ENCODE measurements at regions not wholly inside any gene's neighbourhood (a gene's known extent, or its start where the extent isn't known, plus 50 kb on each side); places are given as distances from the start of the nearest gene placed in this dataset.

DNA sequence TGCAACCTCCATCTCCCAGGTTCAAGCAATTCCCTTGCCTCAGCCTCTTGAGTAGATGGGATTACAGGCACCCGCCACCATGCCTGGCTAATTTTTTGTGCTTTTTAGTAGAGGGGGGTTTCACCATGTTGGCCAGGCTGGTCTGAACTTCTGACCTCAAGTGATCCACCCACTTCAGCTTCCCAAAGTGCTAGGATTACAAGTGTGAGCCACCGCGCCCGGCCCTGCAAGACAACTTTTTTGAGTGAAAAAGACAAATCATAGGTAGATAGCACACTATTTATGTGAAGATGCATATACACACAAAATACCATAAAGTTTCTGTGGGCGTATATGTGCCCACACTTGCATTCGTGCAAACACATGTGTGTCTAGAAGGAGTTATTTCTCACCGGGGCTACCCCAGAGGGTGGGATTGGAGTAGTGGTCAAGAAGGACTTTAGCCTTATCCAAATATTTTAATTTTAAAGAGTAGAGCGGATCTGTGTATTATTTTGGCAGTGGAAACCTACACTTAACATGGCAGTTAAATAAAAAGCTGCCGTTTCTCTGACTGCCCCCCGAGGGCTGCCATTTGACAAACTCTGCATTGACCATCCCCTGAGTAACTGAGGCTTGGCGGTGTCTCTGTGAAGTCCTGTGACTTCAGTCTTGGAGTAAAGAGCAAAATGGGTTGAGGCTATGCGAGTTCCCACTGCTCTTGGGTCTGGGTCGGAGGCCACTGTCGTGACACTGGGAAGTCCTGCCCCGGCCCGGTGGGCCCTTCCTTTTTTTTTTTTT is 93.4 kb upstream of the PTCH1 start:
- no peak for DNase-seq

DNA sequence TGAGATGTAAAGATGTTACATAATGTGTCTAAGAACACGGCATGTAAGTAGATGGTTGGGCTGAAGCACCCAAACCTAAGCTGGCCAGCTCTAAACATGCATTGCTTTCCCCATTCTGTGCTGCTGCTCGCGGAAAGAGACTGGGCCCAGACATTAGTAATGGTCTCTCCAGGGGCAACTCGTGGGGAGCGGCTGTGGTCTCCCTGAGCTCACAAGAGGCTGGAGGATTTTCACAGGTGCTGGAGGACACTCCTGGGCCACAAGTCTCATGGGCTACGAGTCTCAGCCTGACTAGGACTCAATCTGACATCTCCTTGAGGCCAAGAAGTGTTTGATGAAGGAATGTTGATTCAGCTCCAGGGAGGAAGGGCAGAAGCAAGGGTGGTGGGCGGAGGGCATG is 92.7 kb upstream of the PTCH1 start:
- DNase-seq = no peak

DNA sequence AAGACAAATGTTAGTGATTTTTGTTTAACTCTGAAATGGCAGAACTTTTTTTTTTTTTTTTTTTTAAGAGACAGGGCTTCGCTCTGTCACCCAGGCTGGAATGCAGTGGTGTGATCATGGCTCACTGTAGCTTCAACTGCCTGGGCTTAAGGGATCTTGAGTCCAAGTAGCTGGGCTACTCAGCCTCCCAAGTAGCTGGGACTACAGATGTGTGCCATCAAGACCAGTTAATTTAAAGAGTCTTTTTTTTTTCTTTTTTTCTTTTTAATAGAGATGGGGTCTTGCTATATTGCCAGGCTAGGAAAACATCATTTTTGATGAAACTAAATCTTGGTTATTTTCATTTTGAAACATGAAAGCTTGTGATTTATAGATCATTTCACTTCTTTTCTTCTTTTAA is 91.6 kb upstream of the PTCH1 start:
- no peak for DNase-seq

DNA sequence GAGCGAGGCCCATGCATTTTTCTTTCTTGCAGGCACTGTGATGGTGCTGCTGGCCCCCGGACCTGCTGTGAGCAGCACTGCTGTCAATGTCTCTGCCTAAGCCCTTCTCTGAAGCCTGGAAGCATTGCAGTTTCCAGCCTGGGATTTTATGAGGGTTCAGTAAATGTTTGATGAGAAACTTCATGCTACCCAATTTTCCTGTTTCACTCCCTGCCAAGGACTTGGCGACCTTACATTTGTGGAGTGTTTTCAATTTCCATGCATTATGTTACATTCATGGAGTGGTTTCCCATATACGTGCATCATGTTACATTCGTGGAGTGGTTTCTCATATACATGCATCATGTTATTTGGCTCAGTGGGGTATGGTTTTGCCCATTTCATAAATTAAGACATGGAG is 90.7 kb upstream of the PTCH1 start:
- DNase-seq = no peak

DNA sequence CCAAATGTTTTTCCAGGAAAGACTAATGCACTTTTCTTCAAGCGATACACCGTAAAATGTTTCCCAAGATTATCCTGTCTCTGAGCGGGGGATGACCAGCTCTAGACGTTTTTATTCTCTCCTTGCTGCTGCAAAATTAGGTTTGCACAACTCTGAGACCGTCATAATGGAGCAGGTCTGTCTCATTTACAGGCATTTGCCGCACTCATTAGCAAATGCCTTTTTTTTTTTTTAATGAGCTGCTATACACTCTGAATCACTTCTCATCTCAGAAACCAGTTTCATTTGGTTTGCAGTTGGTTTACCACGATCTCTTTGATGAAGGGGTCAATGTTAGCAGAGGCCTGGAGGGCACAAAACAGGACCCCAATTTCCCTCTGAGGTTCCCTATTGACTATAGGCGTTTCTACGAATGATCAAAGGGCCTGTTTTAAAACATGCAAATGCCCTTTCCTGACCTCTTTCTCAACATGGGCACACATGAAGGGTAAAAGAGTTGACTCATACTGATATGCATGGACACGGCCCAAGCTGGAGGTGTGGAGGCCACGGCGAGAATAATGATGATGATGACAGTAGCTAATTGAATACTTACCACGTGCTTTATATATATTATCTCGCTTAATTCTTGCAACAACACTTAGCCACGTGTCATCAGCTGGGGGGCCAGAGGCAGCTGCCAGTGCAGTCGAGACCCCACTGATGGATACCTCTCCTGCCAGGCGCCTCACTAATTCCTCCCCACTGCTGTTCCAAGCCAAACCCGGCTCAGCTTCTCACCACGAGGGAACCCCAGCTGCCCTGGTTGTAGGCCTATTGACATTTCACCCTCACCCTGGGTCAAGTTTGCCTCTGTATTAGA is 89.9 kb upstream of the PTCH1 start:
- DNase-seq = no peak

DNA sequence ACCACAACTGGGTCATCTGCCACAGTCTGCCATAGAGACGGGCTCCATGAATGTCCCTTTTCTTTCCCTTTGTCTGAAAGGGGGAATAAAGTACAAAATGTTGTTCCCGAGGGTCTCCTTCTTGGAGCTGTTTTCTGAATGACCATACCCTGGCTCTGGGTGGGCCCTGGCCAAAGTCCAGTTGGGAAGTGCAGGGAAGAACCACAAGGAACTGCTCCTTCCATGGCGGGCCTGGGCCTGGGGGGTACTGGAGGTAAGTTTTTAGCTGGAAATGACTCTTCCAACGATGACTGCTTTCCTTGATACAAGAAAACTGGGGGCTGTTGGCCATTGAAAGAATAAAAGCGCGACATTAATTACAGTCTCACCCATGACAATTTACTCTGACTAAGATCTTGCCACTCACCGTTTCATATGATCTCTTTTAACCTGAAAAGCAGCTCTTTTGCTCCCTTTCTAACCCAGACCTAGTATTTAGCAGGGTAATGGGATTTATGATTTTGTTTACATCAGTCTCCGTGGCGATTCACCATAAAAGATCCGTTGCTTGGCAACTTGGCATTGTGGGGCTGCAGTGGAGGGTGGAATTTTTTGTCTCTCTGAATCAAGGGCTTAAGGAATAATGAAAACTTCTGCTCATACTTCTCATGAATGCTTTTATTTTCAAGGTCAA is 89.2 kb upstream of the PTCH1 start:
- DNase-seq = no peak

DNA sequence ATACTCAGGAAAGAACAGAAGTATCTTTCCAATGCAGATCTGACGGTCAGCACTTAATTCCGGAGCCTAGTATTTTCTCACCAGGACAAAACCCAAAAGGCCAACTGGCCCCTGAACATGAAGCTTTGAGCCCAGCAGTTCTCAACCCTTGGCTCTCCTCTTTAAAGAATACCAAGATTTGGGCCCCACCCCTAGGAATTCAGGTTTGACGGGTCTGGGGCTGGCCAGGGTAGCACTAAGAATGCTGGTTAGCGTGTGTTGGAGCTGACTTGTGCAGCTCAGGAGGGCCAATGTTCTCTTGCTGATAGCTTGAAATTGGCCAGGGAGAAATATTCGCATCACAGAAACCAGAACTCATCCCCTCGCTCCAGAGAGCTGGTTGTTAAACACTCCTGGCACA is 88.3 kb upstream of the PTCH1 start:
- no peak for DNase-seq

DNA sequence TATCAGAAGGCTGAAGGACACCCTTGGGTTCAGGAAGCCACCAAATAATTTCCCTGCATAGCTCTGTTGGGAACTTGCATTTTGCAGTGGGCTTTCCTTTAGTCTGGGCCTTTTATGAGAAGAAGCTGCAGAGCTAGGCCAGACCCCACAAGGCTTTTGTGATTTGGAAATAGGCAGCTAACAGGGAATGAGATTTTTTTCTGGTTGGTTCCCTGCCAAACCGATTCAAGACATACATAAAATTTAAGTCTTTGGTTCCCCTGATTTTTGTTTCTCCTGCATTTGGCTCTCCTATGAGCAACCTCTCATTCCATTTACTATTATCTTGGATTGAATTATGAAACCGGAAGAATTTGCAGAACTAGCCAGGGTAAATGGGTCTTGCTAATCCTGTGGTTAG is 81.5 kb upstream of the PTCH1 start:
- no peak for DNase-seq

DNA sequence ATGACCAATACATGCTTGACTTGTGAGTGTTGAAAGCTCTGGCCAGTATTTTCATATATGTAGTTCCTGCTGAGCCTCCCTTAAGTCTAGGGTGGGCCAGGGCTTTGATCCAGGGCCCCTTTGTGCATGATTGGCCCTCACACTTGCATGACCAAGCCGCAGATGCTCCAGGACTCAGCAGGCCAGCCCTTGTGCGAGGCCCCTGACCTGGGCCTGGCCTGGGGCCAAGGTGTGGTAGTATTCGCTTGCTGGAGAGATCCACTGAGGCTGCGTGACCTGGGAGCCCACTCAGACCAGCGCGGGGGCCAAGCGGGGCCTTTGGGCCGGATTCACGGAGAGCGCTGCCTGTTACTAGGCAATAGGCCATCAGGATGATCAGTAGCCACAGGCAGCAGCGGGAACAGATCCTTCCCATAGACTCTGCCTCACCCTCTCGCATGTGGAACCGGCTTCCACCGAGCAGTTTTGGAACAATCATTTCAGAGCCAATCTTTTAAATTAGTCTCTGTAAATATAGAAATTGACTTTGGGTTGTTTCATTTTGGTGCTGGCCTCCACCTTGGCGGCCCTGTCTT is 79.0 kb upstream of the PTCH1 start:
- no peak for DNase-seq

DNA sequence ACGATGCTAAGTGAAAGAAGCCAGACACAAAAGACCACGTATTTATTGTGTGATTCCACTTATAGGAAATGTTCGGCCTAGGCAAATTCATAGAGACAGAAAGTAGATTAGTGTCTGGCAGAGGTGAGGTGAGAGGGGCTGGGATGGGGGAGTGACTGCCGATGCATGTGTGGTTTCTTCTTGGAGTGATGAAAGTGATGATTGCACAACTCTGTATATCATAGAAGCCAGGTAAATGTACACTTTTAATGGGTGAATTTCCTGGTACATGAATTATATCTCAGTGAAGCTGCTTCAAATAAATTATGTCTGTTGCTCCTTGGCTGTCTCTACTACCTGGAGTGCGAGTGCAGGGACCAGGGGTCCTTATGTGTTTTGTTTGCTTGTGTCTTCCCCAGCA is 76.2 kb upstream of the PTCH1 start:
- DNase-seq = no peak

DNA sequence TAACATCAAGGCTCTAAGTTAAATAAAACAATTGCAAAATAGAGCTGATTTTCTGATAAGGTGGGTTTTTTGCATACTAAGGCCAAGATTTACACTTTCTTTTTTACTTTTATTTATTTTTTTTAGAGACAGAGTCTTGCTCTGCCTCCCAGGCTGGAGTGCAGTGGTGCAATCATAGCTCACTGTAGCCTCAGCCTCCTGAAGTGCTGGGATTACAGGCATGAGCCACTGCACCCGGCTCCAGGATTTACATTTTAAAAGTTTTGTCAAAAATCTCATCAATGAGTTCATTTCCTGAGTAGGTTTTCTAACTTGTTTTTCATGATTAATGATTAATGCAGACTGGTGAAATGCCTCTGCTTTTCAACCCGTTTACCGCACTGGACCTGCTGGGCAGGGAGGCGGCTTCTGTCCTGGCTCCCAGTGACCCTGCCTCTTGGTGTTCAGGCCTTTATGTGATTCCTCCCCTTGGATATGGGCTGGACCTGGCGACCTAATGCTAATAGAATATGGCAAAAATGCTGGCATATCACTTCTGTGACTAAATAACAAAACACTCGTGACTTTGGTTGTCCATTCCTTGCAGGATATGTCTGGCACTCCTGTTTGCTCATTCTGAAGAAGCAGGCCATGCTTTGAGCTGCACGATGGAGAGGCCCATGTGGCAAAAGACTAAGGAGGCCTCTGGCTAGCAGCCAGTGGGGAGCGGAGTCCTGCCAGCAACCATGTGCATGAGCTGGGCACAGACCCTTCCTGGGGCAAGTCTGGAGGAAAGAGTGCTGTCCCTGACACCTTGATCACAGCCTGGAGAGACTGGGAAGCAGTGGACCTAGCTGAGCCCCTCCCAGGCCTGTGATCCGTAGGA is 72.2 kb upstream of the PTCH1 start:
- no peak for DNase-seq

DNA sequence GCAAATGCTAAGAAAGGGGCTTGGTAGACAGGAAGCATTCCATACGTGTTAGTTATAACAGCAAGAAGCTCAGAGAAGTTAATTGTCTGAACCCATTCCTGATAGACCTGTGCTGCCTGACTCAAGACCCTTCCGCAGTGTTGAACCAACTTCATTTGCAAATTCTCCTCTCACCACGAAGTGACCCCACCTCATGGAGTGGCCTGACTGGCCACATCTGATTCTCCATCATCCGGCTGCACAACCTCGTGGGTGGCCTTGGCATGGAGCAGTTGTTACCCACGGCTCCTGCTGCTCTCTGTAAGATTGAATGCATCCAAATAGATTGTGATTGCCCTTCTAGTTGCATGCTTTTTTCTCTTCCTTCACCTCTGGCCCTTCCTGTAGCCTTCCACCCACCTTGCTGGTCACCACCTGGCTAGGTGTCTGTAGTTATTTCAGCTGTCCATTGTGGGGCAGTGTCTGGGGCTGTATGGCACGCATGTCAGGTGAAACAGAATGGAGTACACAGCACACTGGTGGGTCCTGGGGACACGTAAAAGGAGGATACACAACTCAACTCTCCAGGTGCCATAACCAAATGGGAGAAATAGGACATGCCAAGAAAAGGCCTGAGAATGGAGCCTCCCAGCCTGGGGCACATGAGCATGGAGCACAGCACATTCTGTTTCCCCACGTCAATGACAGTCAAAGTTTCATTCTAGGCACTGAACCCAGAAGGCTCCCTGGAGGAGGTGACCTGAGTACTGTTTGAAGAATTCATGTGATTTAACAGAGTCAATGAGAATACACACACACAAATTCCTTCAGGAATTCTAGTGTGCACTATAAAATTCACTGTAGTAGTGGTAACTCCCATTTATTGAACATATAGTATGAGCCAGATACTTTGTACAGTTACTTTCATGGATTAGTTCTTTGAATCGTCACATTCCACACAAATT is 70.5 kb upstream of the PTCH1 start:
- no peak for DNase-seq

DNA sequence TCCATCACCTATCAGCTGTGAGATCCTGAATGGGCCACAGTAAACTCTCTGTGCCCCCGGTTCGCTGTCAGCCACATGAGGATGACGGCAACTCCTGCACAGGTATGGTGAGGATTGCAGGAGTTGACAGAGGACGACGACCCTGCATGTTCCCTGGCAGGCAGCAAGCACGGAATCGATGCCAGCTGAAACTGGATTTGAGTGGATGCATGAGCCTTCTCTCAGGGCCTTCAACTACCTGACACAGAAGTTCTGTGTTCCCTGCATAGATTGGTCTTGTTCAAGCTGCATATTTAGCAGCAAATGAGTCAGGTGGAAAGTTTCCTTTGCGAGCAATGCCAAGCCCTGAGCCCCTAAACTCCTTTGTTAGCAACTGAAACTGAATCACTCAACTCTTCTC is 69.6 kb upstream of the PTCH1 start:
- DNase-seq = no peak

DNA sequence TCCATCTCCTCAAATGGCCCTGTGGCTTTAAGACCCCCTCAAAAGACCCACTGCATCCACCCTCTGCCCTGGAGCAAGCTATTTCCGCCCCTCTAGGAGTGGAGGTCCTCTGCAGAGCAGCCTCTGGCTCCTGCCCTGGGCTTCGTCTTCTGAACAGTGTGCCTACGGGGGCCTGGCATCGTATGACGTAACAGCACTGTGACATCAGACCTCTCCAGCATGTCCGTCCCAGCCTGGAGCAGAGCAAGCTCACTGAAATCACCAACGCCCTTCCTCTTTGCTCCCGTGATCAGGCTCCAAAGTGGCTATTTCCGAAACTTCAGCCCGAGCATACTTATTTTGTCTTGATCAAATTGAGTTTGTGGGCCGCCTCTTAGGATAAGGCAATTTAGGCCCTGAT is 69.1 kb upstream of the PTCH1 start:
- DNase-seq = no peak

DNA sequence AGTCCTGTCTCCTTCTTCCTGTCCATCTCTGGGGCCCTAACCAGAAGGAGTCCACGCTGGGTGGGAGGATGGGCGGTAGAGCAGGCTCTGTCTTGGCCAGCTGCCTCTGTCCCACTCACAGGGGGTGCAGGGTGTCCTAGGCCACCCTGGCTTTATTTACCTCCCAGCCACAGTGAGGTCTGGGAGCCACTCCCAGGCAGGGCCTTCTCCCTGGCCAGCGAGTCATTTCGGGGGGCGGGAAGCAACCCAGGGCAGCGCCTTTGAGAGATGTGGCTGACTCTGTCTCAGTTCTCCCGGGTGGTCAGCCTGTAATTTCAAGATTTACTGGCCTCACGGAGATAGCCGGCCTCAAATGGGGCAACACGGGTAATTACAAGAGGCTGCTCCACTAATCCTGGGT is 67.4 kb upstream of the PTCH1 start:
- no peak for DNase-seq

DNA sequence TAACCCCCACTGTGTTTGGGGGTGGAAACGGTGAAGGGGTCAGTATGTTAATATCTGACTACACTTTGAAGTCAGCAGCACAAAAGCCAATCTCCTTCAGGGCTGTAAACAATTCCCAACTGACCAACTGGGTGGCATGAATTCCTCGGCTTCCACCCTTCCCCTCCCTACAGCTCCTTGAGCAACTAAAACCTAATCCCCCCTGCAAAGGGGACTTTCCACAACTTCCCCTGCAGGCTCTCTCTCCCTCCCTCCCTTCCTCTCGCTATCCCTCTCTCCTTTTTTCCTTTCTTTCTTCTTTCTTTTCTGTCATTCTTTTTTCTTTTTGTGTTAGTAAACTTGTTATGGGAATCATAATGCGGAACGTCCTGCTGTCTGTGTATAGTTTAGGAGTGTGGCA is 65.1 kb upstream of the PTCH1 start:
- no peak for DNase-seq

DNA sequence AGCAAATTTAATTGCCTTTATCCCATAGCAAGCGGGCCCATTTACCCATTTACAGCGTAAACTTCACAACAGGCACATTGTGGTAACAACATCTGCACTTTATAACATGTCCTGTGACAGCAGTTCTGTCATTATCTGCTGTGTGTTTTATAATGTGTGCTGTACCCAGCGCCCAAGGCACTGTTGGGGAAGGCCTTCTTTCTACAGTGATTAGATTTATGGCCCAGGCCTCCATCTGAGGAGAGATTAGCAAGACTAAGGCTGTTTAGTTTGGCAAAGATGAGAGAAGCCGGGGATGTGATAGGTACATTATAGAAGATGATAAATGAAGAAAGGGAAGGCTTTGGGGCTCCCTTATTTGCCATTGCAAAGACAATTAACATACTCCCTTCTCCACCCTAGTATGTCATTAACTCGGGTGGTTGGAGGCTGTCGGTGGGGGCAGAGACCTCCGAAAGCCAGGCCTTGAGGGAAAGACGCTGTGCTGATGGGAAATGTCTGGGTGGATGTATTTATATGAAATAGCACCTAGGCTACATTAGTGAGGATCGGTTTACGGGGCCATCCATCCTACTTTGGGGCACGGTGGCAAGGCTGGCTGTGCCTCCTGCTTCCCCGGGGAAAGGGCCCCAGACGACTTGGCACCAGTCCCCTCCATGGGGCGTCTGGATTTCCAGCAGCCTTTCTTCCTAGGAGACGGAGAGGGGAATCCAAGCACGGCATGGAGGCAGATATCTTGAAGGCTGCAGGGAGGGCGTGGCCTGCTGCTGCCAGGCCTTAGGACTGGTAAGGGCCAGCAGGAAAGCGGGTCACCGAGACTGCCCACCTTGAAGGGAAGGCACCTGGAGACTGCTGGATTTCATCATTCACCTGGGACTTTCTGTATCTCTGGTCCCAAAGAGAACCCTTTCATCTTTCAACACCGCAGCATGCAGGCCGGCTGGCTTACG is 64.3 kb upstream of the PTCH1 start:
- no peak for DNase-seq

DNA sequence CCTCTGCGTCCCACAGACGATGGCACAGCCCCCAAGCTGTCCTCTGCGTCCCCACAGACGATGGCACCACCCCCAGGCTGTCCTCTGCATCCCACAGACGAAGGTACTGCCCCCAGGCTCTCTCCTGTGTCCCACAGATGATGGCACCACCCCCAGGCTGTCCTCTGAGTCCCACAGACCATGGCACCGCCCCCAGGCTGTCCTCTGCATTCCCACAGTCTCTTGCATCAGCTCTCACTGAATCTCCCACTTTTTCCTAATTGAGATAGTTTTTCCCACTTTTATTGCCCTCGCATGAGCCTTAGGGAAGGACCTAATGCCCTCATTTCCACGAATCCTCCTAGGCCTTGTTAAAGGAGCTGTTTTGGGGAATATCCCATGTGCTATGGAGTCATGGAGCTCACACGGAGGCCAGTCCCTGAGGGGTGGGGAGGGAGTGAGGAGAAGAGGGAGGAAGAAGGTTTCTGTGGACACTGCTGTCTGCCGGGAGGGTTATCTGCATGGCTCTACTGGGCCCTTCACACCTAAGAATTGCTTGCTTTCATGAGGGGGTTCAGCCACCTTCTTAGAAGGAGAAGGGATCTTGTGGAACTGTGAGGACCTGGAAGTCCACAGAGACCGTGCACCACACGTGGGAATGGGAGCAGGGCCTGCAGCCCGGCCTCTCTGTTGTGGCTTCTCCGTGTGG is 58.2 kb upstream of the PTCH1 start:
- DNase-seq = no peak

DNA sequence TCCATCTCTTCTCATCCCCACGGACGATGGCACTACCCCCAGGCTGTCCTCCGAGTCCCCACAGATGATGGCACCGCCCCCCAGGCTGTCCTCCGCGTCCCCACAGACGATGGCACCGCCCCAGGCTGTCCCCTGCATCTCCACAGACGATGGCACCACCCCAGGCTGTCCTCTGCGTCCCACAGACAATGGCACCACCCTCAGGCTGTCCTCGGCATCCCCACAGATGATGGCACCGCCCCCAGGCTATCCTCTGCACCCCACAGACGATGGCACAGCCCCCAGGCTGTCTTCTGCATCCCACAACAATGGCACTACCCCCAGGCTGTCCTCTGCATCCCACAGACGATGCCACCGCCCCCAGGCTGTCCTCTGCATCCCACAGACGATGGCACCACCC is 57.4 kb upstream of the PTCH1 start:
- no peak for DNase-seq

DNA sequence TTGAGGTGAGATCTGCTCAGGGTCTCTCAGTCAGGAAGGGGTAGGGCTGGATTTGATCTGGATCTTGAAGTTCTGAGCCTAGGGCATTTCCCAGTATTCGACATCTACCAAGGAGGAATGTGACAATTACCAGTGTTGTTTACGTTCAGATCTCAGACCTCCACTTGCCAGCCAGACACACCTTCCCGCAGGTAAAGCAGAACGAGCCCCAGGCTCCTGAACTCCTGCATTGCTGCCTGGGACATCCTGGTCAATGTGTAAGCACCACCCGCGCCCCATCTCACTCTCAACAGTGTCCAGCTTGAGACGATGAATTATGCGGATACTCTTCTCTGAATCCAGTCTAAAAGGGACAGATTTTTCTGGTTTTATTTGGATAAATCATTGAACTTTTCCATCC is 56.7 kb upstream of the PTCH1 start:
- no peak for DNase-seq

All from NCI-H187 (cell line).